ENCODE measurements at regions not wholly inside any gene's neighbourhood (a gene's known extent, or its start where the extent isn't known, plus 50 kb on each side); places are given as distances from the start of the nearest gene placed in this dataset.

DNA sequence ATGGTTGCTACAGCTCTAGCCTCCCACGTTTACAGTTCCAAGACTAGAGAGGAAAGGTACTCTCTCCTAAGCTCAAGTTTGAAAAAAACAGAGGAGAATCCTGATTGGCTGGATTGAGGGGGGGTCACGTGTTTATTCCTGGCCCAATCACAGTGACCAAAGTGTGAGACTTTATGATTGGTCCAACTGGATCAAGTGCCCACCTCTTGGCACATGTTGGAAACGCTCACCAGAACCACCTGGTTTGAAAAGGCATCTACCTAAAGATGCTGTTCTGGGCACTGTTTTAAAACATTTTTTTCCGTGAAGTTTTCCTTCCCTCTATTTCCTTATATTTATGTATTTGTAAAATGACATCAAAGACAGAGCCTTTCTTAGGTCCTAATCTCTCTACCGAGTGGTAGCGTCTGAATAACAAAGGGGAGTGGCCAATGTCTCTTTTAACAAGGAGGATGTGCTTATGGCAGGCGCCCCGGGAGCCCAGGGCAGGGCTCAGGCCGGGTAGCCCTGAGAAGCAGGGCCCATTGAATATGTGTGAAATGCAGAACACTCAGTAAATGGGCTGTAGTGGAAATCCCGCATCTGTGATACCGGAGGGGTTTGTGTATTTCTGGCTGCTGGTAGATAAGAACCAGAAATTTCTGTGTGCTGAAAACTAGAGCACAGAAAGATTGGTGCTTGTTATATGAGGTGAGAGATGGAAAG lies 146.2 kb downstream of the ATP23 start:
- no peaks in the 10 kb centered on the region for H3K27me3 ChIP-seq (ENCODE audit: insufficient read depth, low read length)
- H3K27ac ChIP-seq (ENCODE audit: low read depth, low read length), result no peak overlapping the region
- no peaks in the 10 kb centered on the region for H3K36me3 ChIP-seq (ENCODE audit: control insufficient read depth in 1 of 2, insufficient read depth in 2 of 2, low read length in 2 of 2)
- no peaks in the 10 kb centered on the region for H3K9me3 ChIP-seq (ENCODE audit: control insufficient read depth in 1 of 2, insufficient read depth in 1 of 2, low read depth in 1 of 2, low read length in 2 of 2)
- intact Hi-C loops (cut with micrococcal nuclease), result no loop called here
- no peaks in the 10 kb centered on the region for H3K9me2 ChIP-seq (ENCODE audit: insufficient read depth)
- TF ChIP-seq POLR2A (IDR thresholded peaks at IDR 0.05; ENCODE audit: borderline replicate concordance, extremely low read depth, insufficient read depth, insufficient read length), result no peak
- TF ChIP-seq ZFX (IDR thresholded peaks at IDR 0.05), result no peak
- no peak for TF ChIP-seq ELF1 (IDR thresholded peaks at IDR 0.05; ENCODE audit: borderline replicate concordance, low read depth)
- no peak for TF ChIP-seq EZH2 (IDR thresholded peaks at IDR 0.05)
- TF ChIP-seq FOSL1 (IDR thresholded peaks at IDR 0.05; ENCODE audit: low read depth), result no peak
- no peak for TF ChIP-seq RAD21 (IDR thresholded peaks at IDR 0.05; ENCODE audit: low read depth)
- TF ChIP-seq ZNF274 (IDR thresholded peaks at IDR 0.05; ENCODE audit: low read depth, low read length), result no peak
- TF ChIP-seq YY1 (IDR thresholded peaks at IDR 0.05; ENCODE audit: extremely low read depth, insufficient replicate concordance, low read depth, low read length), result no peak
- TF ChIP-seq JUND (IDR thresholded peaks at IDR 0.05), result no peak
- TF ChIP-seq, protein P1, sequence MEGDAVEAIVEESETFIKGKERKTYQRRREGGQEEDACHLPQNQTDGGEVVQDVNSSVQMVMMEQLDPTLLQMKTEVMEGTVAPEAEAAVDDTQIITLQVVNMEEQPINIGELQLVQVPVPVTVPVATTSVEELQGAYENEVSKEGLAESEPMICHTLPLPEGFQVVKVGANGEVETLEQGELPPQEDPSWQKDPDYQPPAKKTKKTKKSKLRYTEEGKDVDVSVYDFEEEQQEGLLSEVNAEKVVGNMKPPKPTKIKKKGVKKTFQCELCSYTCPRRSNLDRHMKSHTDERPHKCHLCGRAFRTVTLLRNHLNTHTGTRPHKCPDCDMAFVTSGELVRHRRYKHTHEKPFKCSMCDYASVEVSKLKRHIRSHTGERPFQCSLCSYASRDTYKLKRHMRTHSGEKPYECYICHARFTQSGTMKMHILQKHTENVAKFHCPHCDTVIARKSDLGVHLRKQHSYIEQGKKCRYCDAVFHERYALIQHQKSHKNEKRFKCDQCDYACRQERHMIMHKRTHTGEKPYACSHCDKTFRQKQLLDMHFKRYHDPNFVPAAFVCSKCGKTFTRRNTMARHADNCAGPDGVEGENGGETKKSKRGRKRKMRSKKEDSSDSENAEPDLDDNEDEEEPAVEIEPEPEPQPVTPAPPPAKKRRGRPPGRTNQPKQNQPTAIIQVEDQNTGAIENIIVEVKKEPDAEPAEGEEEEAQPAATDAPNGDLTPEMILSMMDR (IDR thresholded peaks at IDR 0.05 in 2 of 3, conservative IDR thresholded peaks at IDR 0.05 in 1 of 3; ENCODE audit: borderline replicate concordance in 1 of 3, insufficient read depth in 1 of 3, low read depth in 2 of 3, low read length in 2 of 3), result no peak
- ChIA-PET POLR2A (no interaction called here), CTCF (no interaction called here), RAD21 (ENCODE audit: low non-redundant PET in 1 of 2, low total read pairs in 2 of 2, uncharacterized antibody in 2 of 2, unreplicated experiment in 2 of 2) (no interaction called here)
- H3K9ac ChIP-seq (ENCODE audit: low read length), result no peak overlapping the region
- no peak for DNase-seq (ENCODE audit: low read depth, low spot score)
- ATAC-seq, result no peak
- no peaks in the 10 kb centered on the region for H4K20me1 ChIP-seq (ENCODE audit: insufficient read depth)
- no peak overlapping the region for H3K4me2 ChIP-seq (ENCODE audit: low read length)
- H3K4me3 ChIP-seq (replicated peaks in 1 of 2; ENCODE audit: low read depth in 1 of 2, low read length in 2 of 2), result no peak overlapping the region
- H2AFZ ChIP-seq (ENCODE audit: low read depth, low read length, poor library complexity, severe bottlenecking), result no peak overlapping the region
- BruUV-seq (replicated peaks), result no TSS peak
- no peaks in the 10 kb centered on the region for H3K4me1 ChIP-seq (ENCODE audit: control insufficient read depth in 1 of 2, insufficient read depth in 2 of 2, low read length in 2 of 2)
- H3K79me2 ChIP-seq (ENCODE audit: insufficient read depth, low read length), result no peaks in the 10 kb centered on the region
